IPS-18a (cell line): ENCODE measurements at regions not wholly inside any gene's neighbourhood (a gene's known extent, or its start where the extent isn't known, plus 50 kb on each side); places are given as distances from the start of the nearest gene placed in this dataset.

Experiments used
- H3K27ac ChIP-seq: one replicate; pipeline ENCODE4 v1.5.1; 2013; ENCODE audit warnings: low read length
- H3K27me3 ChIP-seq: one replicate; pipeline ENCODE4 v1.6.1; 2013; ENCODE audit warnings: mild to moderate bottlenecking, low read length; ENCODE audit not compliant: control insufficient read depth, insufficient read depth
- H3K36me3 ChIP-seq: one replicate; pipeline ENCODE4 v1.6.1; 2013; ENCODE audit warnings: low read depth, low read length; ENCODE audit not compliant: control insufficient read depth
- H3K4me1 ChIP-seq: one replicate; pipeline ENCODE4 v1.6.1; 2013; ENCODE audit warnings: low read depth, low read length; ENCODE audit not compliant: control insufficient read depth
- H3K4me3 ChIP-seq: one replicate; pipeline ENCODE4 v1.5.1; 2013; ENCODE audit warnings: low read length
- H3K9ac ChIP-seq: one replicate; pipeline ENCODE4 v1.6.1; 2013; ENCODE audit warnings: mild to moderate bottlenecking, low read length, moderate library complexity
- H3K9me3 ChIP-seq: one replicate; pipeline ENCODE4 v1.6.1; 2013; ENCODE audit warnings: low read depth, low read length; ENCODE audit not compliant: control insufficient read depth

GRCh38 chr6:26268659-26269402, 96.2 kb upstream of the BTN3A2 start:
- H3K27me3 ChIP-seq = no peaks in the 10 kb centered on the region
- peak overlapping the region; percentile 99 for H3K27ac ChIP-seq
- H3K9me3 ChIP-seq = no peaks in the 10 kb centered on the region
- H3K9ac ChIP-seq = peak overlapping the region; percentile 94
- peak overlapping the region; percentile 99 for H3K4me3 ChIP-seq
- peaks cover 13% of the 10 kb centered on the region for H3K4me1 ChIP-seq
- H3K36me3 ChIP-seq = no peaks in the 10 kb centered on the region

GRCh38 chr6:26269531-26270485, 95.2 kb upstream of the BTN3A2 start:
- Histone ChIP-seq H3K9ac (peak overlapping the region; percentile 94), H3K9me3 (no peaks in the 10 kb centered on the region), H3K27ac (peak overlapping the region; percentile 99), H3K4me3 (peak overlapping the region; percentile 99), H3K36me3 (no peaks in the 10 kb centered on the region), H3K27me3 (no peaks in the 10 kb centered on the region), H3K4me1 (peaks cover 13% of the 10 kb centered on the region)

- H3K9me3 ChIP-seq = no peaks in the 10 kb centered on the region
- H3K4me1 ChIP-seq = peaks cover 15% of the 10 kb centered on the region
- H3K4me3 ChIP-seq = peak overlapping the region; percentile 99
- no peaks in the 10 kb centered on the region for H3K36me3 ChIP-seq
- no peaks in the 10 kb centered on the region for H3K27me3 ChIP-seq
- H3K27ac ChIP-seq = peak overlapping the region; percentile 99
- H3K9ac ChIP-seq = peak overlapping the region; percentile 94
Measured at GRCh38 chr6:26270486-26270861, 94.5 kb upstream of the BTN3A2 start.

GRCh38 chr6:26270903-26271667, 93.9 kb upstream of the BTN3A2 start:
- Histone ChIP-seq H3K9ac (peak overlapping the region; percentile 94), H3K9me3 (no peaks in the 10 kb centered on the region), H3K27ac (peak overlapping the region; percentile 99), H3K4me3 (peak overlapping the region; percentile 99), H3K4me1 (peaks cover 21% of the 10 kb centered on the region), H3K27me3 (no peaks in the 10 kb centered on the region), H3K36me3 (no peaks in the 10 kb centered on the region)

- H3K27me3 ChIP-seq = no peaks in the 10 kb centered on the region
- no peaks in the 10 kb centered on the region for H3K9me3 ChIP-seq
- H3K27ac ChIP-seq = peak overlapping the region; percentile 99
- H3K9ac ChIP-seq = peak overlapping the region; percentile 94
- H3K36me3 ChIP-seq = no peaks in the 10 kb centered on the region
- peaks cover 21% of the 10 kb centered on the region for H3K4me1 ChIP-seq
- peak overlapping the region; percentile 99 for H3K4me3 ChIP-seq
Measured at GRCh38 chr6:26271668-26272024, 93.4 kb upstream of the BTN3A2 start.

- Histone ChIP-seq H3K9ac (peak overlapping the region; percentile 94), H3K27ac (peak overlapping the region; percentile 99), H3K4me1 (peaks cover 23% of the 10 kb centered on the region), H3K9me3 (no peaks in the 10 kb centered on the region), H3K36me3 (no peaks in the 10 kb centered on the region), H3K27me3 (no peaks in the 10 kb centered on the region), H3K4me3 (peak overlapping the region; percentile 99)
Measured at GRCh38 chr6:26272171-26272637, 92.8 kb upstream of the BTN3A2 start.

GRCh38 chr6:26273673-26274588, 91.1 kb upstream of the BTN3A2 start:
- H3K4me1 ChIP-seq = peaks cover 21% of the 10 kb centered on the region
- peak overlapping the region; percentile 99 for H3K27ac ChIP-seq
- no peaks in the 10 kb centered on the region for H3K27me3 ChIP-seq
- no peaks in the 10 kb centered on the region for H3K9me3 ChIP-seq
- peak overlapping the region; percentile 94 for H3K9ac ChIP-seq
- peak overlapping the region; percentile 99 for H3K4me3 ChIP-seq
- H3K36me3 ChIP-seq = no peaks in the 10 kb centered on the region

GRCh38 chr6:26275663-26276062, 89.3 kb upstream of the BTN3A2 start:
- no peak overlapping the region for H3K4me3 ChIP-seq
- H3K36me3 ChIP-seq = no peaks in the 10 kb centered on the region
- H3K9me3 ChIP-seq = no peaks in the 10 kb centered on the region
- peaks cover 21% of the 10 kb centered on the region for H3K4me1 ChIP-seq
- H3K27ac ChIP-seq = no peak overlapping the region
- peak overlapping the region; percentile 4 for H3K9ac ChIP-seq
- H3K27me3 ChIP-seq = no peaks in the 10 kb centered on the region

- Histone ChIP-seq H3K9ac (no peak overlapping the region), H3K9me3 (no peaks in the 10 kb centered on the region), H3K27ac (no peak overlapping the region), H3K4me3 (no peak overlapping the region), H3K36me3 (no peaks in the 10 kb centered on the region), H3K4me1 (peaks cover 21% of the 10 kb centered on the region), H3K27me3 (no peaks in the 10 kb centered on the region)
Measured at GRCh38 chr6:26276841-26277648, 88.0 kb upstream of the BTN3A2 start.

GRCh38 chr6:26278536-26278935, 86.5 kb upstream of the BTN3A2 start:
- Histone ChIP-seq H3K36me3 (no peaks in the 10 kb centered on the region), H3K4me1 (peaks cover 26% of the 10 kb centered on the region), H3K9me3 (no peaks in the 10 kb centered on the region), H3K27ac (no peak overlapping the region), H3K4me3 (no peak overlapping the region), H3K27me3 (no peaks in the 10 kb centered on the region), H3K9ac (no peak overlapping the region)
